Smooth muscle cell (in vitro differentiated cells): ENCODE measurements at regions not wholly inside any gene's neighbourhood (a gene's known extent, or its start where the extent isn't known, plus 50 kb on each side); places are given as distances from the start of the nearest gene placed in this dataset.
"Not testable (repeated sequence)": the region's sequence is repeated elsewhere in the genome, so short reads cannot be mapped to it uniquely, and the experiment has no call there.

Source experiments
- DNase-seq: peaks from one replicate; lab custom pipeline; 2025; ENCODE audit not compliant: unreplicated experiment; lab: John Stamatoyannopoulos, UW
- H2AFZ ChIP-seq: fragments of 200-600 bp; sonication (generic); 2 replicates; pipeline ENCODE4 v1.6.0; 2016; ENCODE audit warnings: antibody characterized with exemption, low read depth, mild to moderate bottlenecking
- H3F3A ChIP-seq: fragments of 200-600 bp; sonication (generic); 2 replicates; pipeline ENCODE4 v1.6.0; 2017; ENCODE audit warnings: antibody characterized with exemption, low read depth
- H3K27ac ChIP-seq: fragments of 200-600 bp; sonication (generic); 2 replicates; pipeline ENCODE4 v1.5.1; 2016; ENCODE audit warnings: low read depth, mild to moderate bottlenecking
- H3K27me3 ChIP-seq: fragments of 200-600 bp; sonication (generic); 2 replicates; pipeline ENCODE4 v1.6.1; 2016; ENCODE audit warnings: low read depth, mild to moderate bottlenecking
- H3K36me3 ChIP-seq: fragments of 200-600 bp; sonication (generic); 2 replicates; pipeline ENCODE4 v1.5.1; 2016; ENCODE audit warnings: low read depth
- H3K4me1 ChIP-seq: fragments of 200-600 bp; sonication (generic); 2 replicates; pipeline ENCODE4 v1.5.1; 2016; ENCODE audit warnings: low read depth
- H3K4me2 ChIP-seq: fragments of 200-600 bp; sonication (generic); 2 replicates; pipeline ENCODE4 v1.6.0; 2016; ENCODE audit warnings: mild to moderate bottlenecking
- H3K4me3 ChIP-seq: fragments of 200-600 bp; sonication (generic); 2 replicates; pipeline ENCODE4 v1.5.1; 2016; ENCODE audit warnings: mild to moderate bottlenecking
- H3K79me2 ChIP-seq: fragments of 200-600 bp; sonication (generic); 2 replicates; pipeline ENCODE4 v1.6.0; 2016; ENCODE audit warnings: low read depth, mild to moderate bottlenecking
- H3K9ac ChIP-seq: fragments of 200-600 bp; sonication (generic); 2 replicates; pipeline ENCODE4 v1.6.0; 2016; ENCODE audit warnings: low read depth
- H3K9me3 ChIP-seq: fragments of 200-600 bp; sonication (generic); replicated peaks from 2 replicates; pipeline ENCODE4 v1.5.1; 2016; ENCODE audit warnings: low read depth
- H4K20me1 ChIP-seq: fragments of 200-600 bp; sonication (generic); 2 replicates; pipeline ENCODE4 v1.6.0; 2016; ENCODE audit warnings: low read depth
- WGBS: methylation state at CpG from one replicate; pipeline ENCODE4 v1.1.7; 2016; ENCODE audit warnings: low lambda C conversion rate; 5-methylcytosine and 5-hydroxymethylcytosine counted together
- TF ChIP-seq, protein P1 (sequence below): fragments of 200-600 bp; sonication (generic); IDR thresholded peaks from 2 replicates; pipeline ENCODE4 v1.5.1; 2017; ENCODE audit warnings: borderline replicate concordance, mild to moderate bottlenecking, antibody characterized with exemption; ENCODE audit not compliant: insufficient read depth, poor library complexity, severe bottlenecking

DNA sequence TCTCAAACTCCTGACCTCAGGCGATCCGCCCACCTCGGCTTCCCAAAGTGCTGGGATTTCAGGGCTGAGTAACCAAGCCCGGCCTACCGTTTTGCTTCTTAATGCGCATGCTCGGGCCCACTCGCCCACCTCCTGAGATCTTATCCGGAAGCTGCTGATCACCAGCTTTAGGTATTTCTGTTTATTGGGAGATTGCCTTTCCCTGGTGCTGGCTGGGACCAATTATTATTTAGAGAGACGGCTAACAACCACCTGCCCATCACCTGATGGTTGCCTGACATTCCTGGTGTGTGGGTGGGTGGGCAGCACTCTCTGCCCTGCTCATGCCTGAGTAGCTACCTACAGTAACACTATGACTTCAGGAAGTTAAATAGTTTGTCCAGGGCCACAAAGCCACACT, 56.3 kb upstream of the ZNF532 start:
- 76% methylated on average over 10 of the region's 10 CpGs for WGBS
- TF ChIP-seq, protein P1, sequence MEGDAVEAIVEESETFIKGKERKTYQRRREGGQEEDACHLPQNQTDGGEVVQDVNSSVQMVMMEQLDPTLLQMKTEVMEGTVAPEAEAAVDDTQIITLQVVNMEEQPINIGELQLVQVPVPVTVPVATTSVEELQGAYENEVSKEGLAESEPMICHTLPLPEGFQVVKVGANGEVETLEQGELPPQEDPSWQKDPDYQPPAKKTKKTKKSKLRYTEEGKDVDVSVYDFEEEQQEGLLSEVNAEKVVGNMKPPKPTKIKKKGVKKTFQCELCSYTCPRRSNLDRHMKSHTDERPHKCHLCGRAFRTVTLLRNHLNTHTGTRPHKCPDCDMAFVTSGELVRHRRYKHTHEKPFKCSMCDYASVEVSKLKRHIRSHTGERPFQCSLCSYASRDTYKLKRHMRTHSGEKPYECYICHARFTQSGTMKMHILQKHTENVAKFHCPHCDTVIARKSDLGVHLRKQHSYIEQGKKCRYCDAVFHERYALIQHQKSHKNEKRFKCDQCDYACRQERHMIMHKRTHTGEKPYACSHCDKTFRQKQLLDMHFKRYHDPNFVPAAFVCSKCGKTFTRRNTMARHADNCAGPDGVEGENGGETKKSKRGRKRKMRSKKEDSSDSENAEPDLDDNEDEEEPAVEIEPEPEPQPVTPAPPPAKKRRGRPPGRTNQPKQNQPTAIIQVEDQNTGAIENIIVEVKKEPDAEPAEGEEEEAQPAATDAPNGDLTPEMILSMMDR, result no peak

DNA sequence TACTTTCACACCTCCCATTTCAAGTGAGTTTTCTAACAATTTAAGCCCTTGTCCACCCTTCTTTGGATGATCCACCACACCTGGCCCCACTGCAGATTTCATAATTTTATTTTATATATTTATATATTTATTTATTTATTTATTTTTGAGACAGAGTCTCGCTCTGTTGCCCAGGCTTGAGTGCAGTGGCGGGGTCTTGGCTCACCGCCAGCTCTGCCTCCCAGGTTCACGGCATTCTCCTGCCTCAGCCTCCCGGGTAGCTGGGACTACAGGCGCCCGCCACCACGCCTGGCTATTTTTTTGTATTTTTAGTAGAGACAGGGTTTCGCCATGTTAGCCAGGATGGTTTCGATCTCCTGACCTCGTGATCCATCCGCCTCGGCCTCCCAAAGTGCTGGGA, 52.8 kb upstream of the ZNF532 start:
- H3K9me3 ChIP-seq, H3F3A ChIP-seq, H3K4me3 ChIP-seq, H3K27ac ChIP-seq, H3K27me3 ChIP-seq, H3K4me2 ChIP-seq, H4K20me1 ChIP-seq, H3K36me3 ChIP-seq, H3K79me2 ChIP-seq, H3K4me1 ChIP-seq, DNase-seq, H2AFZ ChIP-seq, H3K9ac ChIP-seq: not testable (repeated sequence)
- 96% methylated on average over 13 of the region's 13 CpGs for WGBS

More for the DNA sequence above, 56.3 kb upstream of the ZNF532 start:
- no peak for DNase-seq
- Histone ChIP-seq H3K36me3 (no peaks in the 10 kb centered on the region), H3K9ac (no peak overlapping the region), H3K27me3 (no peaks in the 10 kb centered on the region), H3K4me1 (peaks cover 14% of the 10 kb centered on the region), H3F3A (no peaks in the 10 kb centered on the region), H3K27ac (no peak overlapping the region), H3K4me3 (no peak overlapping the region), H3K79me2 (no peaks in the 10 kb centered on the region), H3K9me3 (no peaks in the 10 kb centered on the region), H2AFZ (no peak overlapping the region), H3K4me2 (no peak overlapping the region), H4K20me1 (no peaks in the 10 kb centered on the region)

DNA sequence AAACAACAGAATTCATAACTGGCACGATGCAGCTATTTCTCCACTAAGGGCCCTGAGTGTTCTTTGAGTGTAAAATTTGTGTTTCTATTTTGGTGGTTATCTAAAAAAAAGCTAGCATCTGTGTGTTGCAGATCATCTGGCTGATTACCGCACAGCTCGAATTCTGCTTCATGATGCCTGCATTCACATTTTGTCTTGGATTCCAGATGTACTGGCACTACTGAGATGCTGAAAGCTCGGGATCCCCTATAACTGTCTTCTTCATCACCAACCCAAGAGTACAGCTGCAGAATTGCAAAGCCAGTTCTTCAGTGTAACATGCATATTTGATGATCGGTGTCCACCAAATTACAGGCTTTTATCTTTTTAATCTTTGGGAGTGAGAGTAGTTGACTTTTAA, 51.6 kb upstream of the ZNF532 start:
- Histone ChIP-seq H3K27me3 (no peaks in the 10 kb centered on the region), H3F3A (no peaks in the 10 kb centered on the region), H3K4me1 (no peaks in the 10 kb centered on the region), H3K9ac (no peak overlapping the region), H3K27ac (no peak overlapping the region), H3K36me3 (no peaks in the 10 kb centered on the region), H4K20me1 (no peaks in the 10 kb centered on the region), H3K79me2 (no peaks in the 10 kb centered on the region), H3K4me2 (no peak overlapping the region), H2AFZ (no peak overlapping the region), H3K9me3 (no peaks in the 10 kb centered on the region), H3K4me3 (no peak overlapping the region)
- TF ChIP-seq, protein P1, result no peak
- DNase-seq, result no peak
- 95% methylated on average over 5 of the region's 5 CpGs for WGBS

DNA sequence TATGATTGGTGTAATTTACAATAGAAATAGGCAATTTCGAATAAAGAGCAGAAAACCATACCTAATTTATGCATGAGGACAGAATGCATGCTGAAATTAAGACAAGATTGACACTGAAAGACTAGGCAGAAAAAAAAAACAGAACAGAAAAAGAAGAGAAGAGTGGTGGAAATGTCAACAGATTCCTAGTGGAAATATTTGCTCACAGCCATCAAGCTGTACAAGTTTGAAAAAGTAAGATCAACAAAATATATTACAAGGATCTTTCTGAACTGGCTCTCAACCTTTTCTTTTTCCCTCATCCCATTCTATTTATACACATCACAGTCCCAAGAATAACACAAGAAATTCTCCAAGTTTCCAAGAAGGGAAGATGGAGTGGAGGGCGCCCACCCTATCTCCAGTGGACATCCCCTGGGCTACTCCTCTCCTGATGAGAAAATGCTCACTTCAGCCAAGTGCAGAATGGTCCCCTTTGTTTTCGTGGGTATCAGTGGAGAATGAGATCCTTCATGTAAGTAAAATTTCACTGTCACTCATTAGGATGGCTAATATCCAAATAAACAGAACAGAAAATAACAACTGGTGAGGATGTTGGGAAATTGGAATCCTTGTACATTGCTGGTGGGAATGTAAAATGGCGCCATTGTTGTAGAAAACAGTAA, 51.0 kb upstream of the ZNF532 start:
- TF ChIP-seq, protein P1, result no peak

More for the DNA sequence above, 51.0 kb upstream of the ZNF532 start:
- no peak overlapping the region for H3K4me2 ChIP-seq
- no peak overlapping the region for H3K9ac ChIP-seq
- no peaks in the 10 kb centered on the region for H3F3A ChIP-seq
- no peak overlapping the region for H3K4me3 ChIP-seq
- no peaks in the 10 kb centered on the region for H3K27me3 ChIP-seq
- H3K36me3 ChIP-seq, result no peaks in the 10 kb centered on the region
- H4K20me1 ChIP-seq, result no peaks in the 10 kb centered on the region
- DNase-seq, result no peak
- no peaks in the 10 kb centered on the region for H3K4me1 ChIP-seq
- no peaks in the 10 kb centered on the region for H3K9me3 ChIP-seq
- no peaks in the 10 kb centered on the region for H3K79me2 ChIP-seq
- no peak overlapping the region for H2AFZ ChIP-seq
- WGBS, result 93% methylated on average over 4 of the region's 4 CpGs
- H3K27ac ChIP-seq, result no peak overlapping the region
